ENCODE measurements at regions not wholly inside any gene's neighbourhood (a gene's known extent, or its start where the extent isn't known, plus 50 kb on each side); places are given as distances from the start of the nearest gene placed in this dataset.

- Histone ChIP-seq H3K79me2 (ENCODE audit: insufficient read depth, low read length) (no peaks in the 10 kb centered on the region), H3K9me3 (ENCODE audit: insufficient read depth, low read length) (no peaks in the 10 kb centered on the region), H3K4me3 (ENCODE audit: insufficient read depth, low read length, poor library complexity, severe bottlenecking) (no peak overlapping the region), H3K27me3 (ENCODE audit: low read length) (no peaks in the 10 kb centered on the region), H3K9me2 (replicated peaks; ENCODE audit: insufficient read depth, low read length) (no peaks in the 10 kb centered on the region), H4K20me1 (ENCODE audit: low read depth, low read length) (no peaks in the 10 kb centered on the region), H3K4me2 (ENCODE audit: low read depth, low read length, poor library complexity, severe bottlenecking) (no peak overlapping the region), H3K27ac (ENCODE audit: low read depth, low read length) (no peak overlapping the region), H3K36me3 (ENCODE audit: low read length) (no peaks in the 10 kb centered on the region), H3K9ac (ENCODE audit: low read length) (no peak overlapping the region), H2AFZ (ENCODE audit: low read depth, low read length, severe bottlenecking) (no peak overlapping the region), H3F3A (ENCODE audit: insufficient read depth) (no peaks in the 10 kb centered on the region)
- TF ChIP-seq CTCF (IDR thresholded peaks at IDR 0.05; ENCODE audit: insufficient read depth, low read length, poor library complexity, severe bottlenecking): no peak
- no peak for TF ChIP-seq EZH2phosphoT487 (conservative IDR thresholded peaks at IDR 0.05; ENCODE audit: low read length)
Measured at GRCh38 chr3:96039632-96040031, 774.8 kb upstream of the EPHA6 start.

- Histone ChIP-seq H3F3A (ENCODE audit: insufficient read depth) (no peaks in the 10 kb centered on the region), H3K27ac (ENCODE audit: low read depth, low read length) (no peak overlapping the region), H3K9me2 (replicated peaks; ENCODE audit: insufficient read depth, low read length) (no peaks in the 10 kb centered on the region), H3K9me3 (ENCODE audit: insufficient read depth, low read length) (no peaks in the 10 kb centered on the region), H3K36me3 (ENCODE audit: low read length) (no peaks in the 10 kb centered on the region), H3K4me2 (ENCODE audit: low read depth, low read length, poor library complexity, severe bottlenecking) (no peak overlapping the region), H3K79me2 (ENCODE audit: insufficient read depth, low read length) (no peaks in the 10 kb centered on the region), H2AFZ (ENCODE audit: low read depth, low read length, severe bottlenecking) (no peak overlapping the region), H3K27me3 (ENCODE audit: low read length) (no peaks in the 10 kb centered on the region), H3K9ac (ENCODE audit: low read length) (no peak overlapping the region), H3K4me3 (ENCODE audit: insufficient read depth, low read length, poor library complexity, severe bottlenecking) (no peak overlapping the region), H4K20me1 (ENCODE audit: low read depth, low read length) (no peaks in the 10 kb centered on the region)
- TF ChIP-seq CTCF (IDR thresholded peaks at IDR 0.05; ENCODE audit: insufficient read depth, low read length, poor library complexity, severe bottlenecking) (no peak), EZH2phosphoT487 (conservative IDR thresholded peaks at IDR 0.05; ENCODE audit: low read length) (no peak)
Measured at GRCh38 chr3:96059301-96059700, 755.1 kb upstream of the EPHA6 start.

GRCh38 chr3:96069065-96069464 lies 745.3 kb upstream of the EPHA6 start:
- Histone ChIP-seq H2AFZ (ENCODE audit: low read depth, low read length, severe bottlenecking) (no peak overlapping the region), H3K36me3 (ENCODE audit: low read length) (no peaks in the 10 kb centered on the region), H3K27me3 (ENCODE audit: low read length) (no peaks in the 10 kb centered on the region)

More at GRCh38 chr3:96069065-96069464, 745.3 kb upstream of the EPHA6 start:
- no peaks in the 10 kb centered on the region for H3K79me2 ChIP-seq (ENCODE audit: insufficient read depth, low read length)
- H3K4me2 ChIP-seq (ENCODE audit: low read depth, low read length, poor library complexity, severe bottlenecking): no peak overlapping the region
- peaks cover 17% of the 10 kb centered on the region; the same call in 1 of the 2 replicates for H3K9me3 ChIP-seq (ENCODE audit: insufficient read depth, low read length)
- TF ChIP-seq CTCF (IDR thresholded peaks at IDR 0.05; ENCODE audit: insufficient read depth, low read length, poor library complexity, severe bottlenecking) (no peak), EZH2phosphoT487 (conservative IDR thresholded peaks at IDR 0.05; ENCODE audit: low read length) (no peak)
- H3F3A ChIP-seq (ENCODE audit: insufficient read depth): no peaks in the 10 kb centered on the region
- no peak overlapping the region for H3K9ac ChIP-seq (ENCODE audit: low read length)
- H3K9me2 ChIP-seq (replicated peaks; ENCODE audit: insufficient read depth, low read length): no peaks in the 10 kb centered on the region
- no peak overlapping the region for H3K27ac ChIP-seq (ENCODE audit: low read depth, low read length)
- no peaks in the 10 kb centered on the region for H4K20me1 ChIP-seq (ENCODE audit: low read depth, low read length)
- H3K4me3 ChIP-seq (ENCODE audit: insufficient read depth, low read length, poor library complexity, severe bottlenecking): no peak overlapping the region
